ENCODE measurements at regions not wholly inside any gene's neighbourhood (a gene's known extent, or its start where the extent isn't known, plus 50 kb on each side); places are given as distances from the start of the nearest gene placed in this dataset.

DNA sequence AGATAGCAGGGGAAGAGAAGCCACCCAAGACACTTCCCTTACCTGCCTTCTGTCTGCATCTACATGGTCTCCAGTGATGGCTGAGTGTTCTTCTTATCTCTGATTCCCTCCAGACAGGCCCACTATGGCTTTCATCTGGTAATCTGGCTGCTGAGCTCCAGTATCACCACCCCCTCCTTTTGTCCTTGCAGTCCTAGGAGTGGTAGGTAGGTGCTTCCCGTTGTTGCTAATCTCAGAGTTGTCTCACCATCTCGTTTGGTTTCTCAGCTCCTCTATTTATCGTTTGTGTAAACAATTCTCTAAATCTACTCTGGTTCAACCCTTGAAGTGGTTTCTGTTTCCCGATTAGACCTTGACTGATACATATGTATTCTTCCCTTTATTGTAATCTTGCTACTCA is 243.8 kb upstream of the RFX3 start:
- TF ChIP-seq, protein P1, sequence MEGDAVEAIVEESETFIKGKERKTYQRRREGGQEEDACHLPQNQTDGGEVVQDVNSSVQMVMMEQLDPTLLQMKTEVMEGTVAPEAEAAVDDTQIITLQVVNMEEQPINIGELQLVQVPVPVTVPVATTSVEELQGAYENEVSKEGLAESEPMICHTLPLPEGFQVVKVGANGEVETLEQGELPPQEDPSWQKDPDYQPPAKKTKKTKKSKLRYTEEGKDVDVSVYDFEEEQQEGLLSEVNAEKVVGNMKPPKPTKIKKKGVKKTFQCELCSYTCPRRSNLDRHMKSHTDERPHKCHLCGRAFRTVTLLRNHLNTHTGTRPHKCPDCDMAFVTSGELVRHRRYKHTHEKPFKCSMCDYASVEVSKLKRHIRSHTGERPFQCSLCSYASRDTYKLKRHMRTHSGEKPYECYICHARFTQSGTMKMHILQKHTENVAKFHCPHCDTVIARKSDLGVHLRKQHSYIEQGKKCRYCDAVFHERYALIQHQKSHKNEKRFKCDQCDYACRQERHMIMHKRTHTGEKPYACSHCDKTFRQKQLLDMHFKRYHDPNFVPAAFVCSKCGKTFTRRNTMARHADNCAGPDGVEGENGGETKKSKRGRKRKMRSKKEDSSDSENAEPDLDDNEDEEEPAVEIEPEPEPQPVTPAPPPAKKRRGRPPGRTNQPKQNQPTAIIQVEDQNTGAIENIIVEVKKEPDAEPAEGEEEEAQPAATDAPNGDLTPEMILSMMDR (IDR thresholded peaks at IDR 0.05), result no peak
- no peak for TF ChIP-seq POLR2AphosphoS5 (IDR thresholded peaks at IDR 0.05; ENCODE audit: low read depth, low read length)
- TF ChIP-seq SIN3A (IDR thresholded peaks at IDR 0.05; ENCODE audit: borderline replicate concordance, insufficient read depth, low read depth, low read length), result no peak
- no peak for TF ChIP-seq TCF7L2 (IDR thresholded peaks at IDR 0.05; ENCODE audit: low read depth, low read length)
